Parathyroid adenoma (tissue), 2 donors: ENCODE measurements at regions not wholly inside any gene's neighbourhood (a gene's known extent, or its start where the extent isn't known, plus 50 kb on each side); places are given as distances from the start of the nearest gene placed in this dataset.

Experiments
- H2AFZ ChIP-seq: fragments of 300-600 bp; sonication (generic); one replicate; pipeline ENCODE4 v1.7.0; 2017; ENCODE audit warnings: antibody characterized with exemption, mild to moderate bottlenecking
- H3K27ac ChIP-seq: fragments of 300-600 bp; sonication (generic); one replicate; pipeline ENCODE4 v1.7.0; 2017
- H3K27me3 ChIP-seq: fragments of 300-600 bp; sonication (generic); one replicate; pipeline ENCODE4 v1.7.0; 2017; ENCODE audit warnings: low read length; ENCODE audit not compliant: control insufficient read depth, insufficient read depth
- H3K36me3 ChIP-seq: fragments of 300-600 bp; sonication (generic); one replicate; pipeline ENCODE4 v1.7.0; 2017; ENCODE audit warnings: low read length; ENCODE audit not compliant: control insufficient read depth, insufficient read depth
- H3K4me1 ChIP-seq: fragments of 300-600 bp; sonication (generic); one replicate; pipeline ENCODE4 v1.7.0; 2017; ENCODE audit warnings: control low read depth
- H3K4me2 ChIP-seq: fragments of 300-600 bp; sonication (generic); one replicate; pipeline ENCODE4 v1.7.0; 2017; ENCODE audit warnings: low read length
- H3K4me3 ChIP-seq: fragments of 300-600 bp; sonication (generic); one replicate; pipeline ENCODE4 v1.7.0; 2017; ENCODE audit warnings: low read depth, low read length
- H3K79me2 ChIP-seq: fragments of 300-600 bp; sonication (generic); one replicate; pipeline ENCODE4 v1.7.0; 2017; ENCODE audit warnings: control low read depth
- H3K9ac ChIP-seq: fragments of 300-600 bp; sonication (generic); one replicate; pipeline ENCODE4 v1.7.0; 2017; ENCODE audit warnings: mild to moderate bottlenecking
- H3K9me3 ChIP-seq: fragments of 300-600 bp; sonication (generic); one replicate; pipeline ENCODE4 v1.7.0; 2017; ENCODE audit warnings: low read length; ENCODE audit not compliant: control insufficient read depth
- CTCF ChIP-seq: fragments of 300-600 bp; sonication (generic); IDR thresholded peaks from one replicate; pipeline ENCODE4 v1.7.0; 2017; ENCODE audit warnings: antibody characterized with exemption, mild to moderate bottlenecking
- donor health status: primary hyperparathyroidism.

GRCh38 chr1:69191335-69191734, 376.4 kb upstream of the LRRC7 start:
- Histone ChIP-seq H3K4me2 (no peak overlapping the region), H3K79me2 (no peaks in the 10 kb centered on the region), H2AFZ (no peak overlapping the region), H3K4me1 (no peaks in the 10 kb centered on the region), H3K4me3 (no peak overlapping the region), H3K9ac (no peak overlapping the region), H3K27me3 (no peaks in the 10 kb centered on the region), H3K36me3 (no peaks in the 10 kb centered on the region), H3K9me3 (no peaks in the 10 kb centered on the region), H3K27ac (no peak overlapping the region)
- no peak for TF ChIP-seq CTCF

- no peaks in the 10 kb centered on the region for H3K4me1 ChIP-seq
- H2AFZ ChIP-seq: no peak overlapping the region
- H3K27ac ChIP-seq: no peak overlapping the region
- no peaks in the 10 kb centered on the region for H3K9me3 ChIP-seq
- H3K4me2 ChIP-seq: no peak overlapping the region
- no peak for TF ChIP-seq CTCF
- no peak overlapping the region for H3K4me3 ChIP-seq
- H3K9ac ChIP-seq: no peak overlapping the region
- no peaks in the 10 kb centered on the region for H3K27me3 ChIP-seq
- no peaks in the 10 kb centered on the region for H3K36me3 ChIP-seq
- H3K79me2 ChIP-seq: no peaks in the 10 kb centered on the region
Observed at GRCh38 chr1:69195136-69195535, 372.6 kb upstream of the LRRC7 start.

- Histone ChIP-seq H3K4me2 (no peak overlapping the region), H3K79me2 (no peaks in the 10 kb centered on the region), H3K4me1 (no peaks in the 10 kb centered on the region), H3K9ac (no peak overlapping the region), H3K9me3 (no peaks in the 10 kb centered on the region), H3K27me3 (no peaks in the 10 kb centered on the region), H2AFZ (no peak overlapping the region), H3K36me3 (no peaks in the 10 kb centered on the region), H3K4me3 (no peak overlapping the region), H3K27ac (no peak overlapping the region)
- no peak for TF ChIP-seq CTCF
Observed at GRCh38 chr1:69196071-69196470, 371.7 kb upstream of the LRRC7 start.

GRCh38 chr1:69197816-69198215, 369.9 kb upstream of the LRRC7 start:
- Histone ChIP-seq H3K4me1 (no peaks in the 10 kb centered on the region), H3K36me3 (no peaks in the 10 kb centered on the region), H3K9ac (no peak overlapping the region), H3K9me3 (no peaks in the 10 kb centered on the region), H3K4me3 (no peak overlapping the region), H3K27me3 (no peaks in the 10 kb centered on the region), H2AFZ (no peak overlapping the region), H3K4me2 (no peak overlapping the region), H3K79me2 (no peaks in the 10 kb centered on the region), H3K27ac (no peak overlapping the region)
- no peak for TF ChIP-seq CTCF

- TF ChIP-seq CTCF: no peak
- no peak overlapping the region for H3K4me3 ChIP-seq
- no peaks in the 10 kb centered on the region for H3K36me3 ChIP-seq
- no peaks in the 10 kb centered on the region for H3K27me3 ChIP-seq
- H2AFZ ChIP-seq: no peak overlapping the region
- no peaks in the 10 kb centered on the region for H3K9me3 ChIP-seq
- no peaks in the 10 kb centered on the region for H3K4me1 ChIP-seq
- H3K27ac ChIP-seq: no peak overlapping the region
- H3K4me2 ChIP-seq: no peak overlapping the region
- no peaks in the 10 kb centered on the region for H3K79me2 ChIP-seq
- no peak overlapping the region for H3K9ac ChIP-seq
Observed at GRCh38 chr1:69201716-69202115, 366.0 kb upstream of the LRRC7 start.
